Ectodermal cell (in vitro differentiated cells): ENCODE measurements at regions not wholly inside any gene's neighbourhood (a gene's known extent, or its start where the extent isn't known, plus 50 kb on each side); places are given as distances from the start of the nearest gene placed in this dataset.

Experiments used
- H3K27ac ChIP-seq: 2 replicates; pipeline ENCODE4 v1.7.0; 2013; ENCODE audit warnings: mild to moderate bottlenecking, low read depth, low read length; ENCODE audit not compliant: insufficient read depth, poor library complexity, severe bottlenecking
- H3K27me3 ChIP-seq: 2 replicates; pipeline ENCODE4 v1.7.0; 2013; ENCODE audit warnings: mild to moderate bottlenecking, low read length; ENCODE audit not compliant: insufficient read depth, control insufficient read depth, poor library complexity, severe bottlenecking
- H3K36me3 ChIP-seq: one replicate; pipeline ENCODE4 v1.7.0; 2013; ENCODE audit warnings: low read length; ENCODE audit not compliant: control insufficient read depth, insufficient read depth
- H3K4me1 ChIP-seq: one replicate; pipeline ENCODE4 v1.7.0; 2013; ENCODE audit warnings: low read length; ENCODE audit not compliant: control insufficient read depth, insufficient read depth
- H3K4me3 ChIP-seq: 2 replicates; pipeline ENCODE4 v1.7.0; 2013; ENCODE audit warnings: low read depth, low read length, control low read depth; ENCODE audit not compliant: insufficient read depth
- H3K9me3 ChIP-seq: 2 replicates; pipeline ENCODE4 v1.7.0; 2013; ENCODE audit warnings: mild to moderate bottlenecking, low read length, moderate library complexity; ENCODE audit not compliant: control insufficient read depth
- WGBS, 2 experiments: methylation state at CpG; one replicate each; pipeline ENCODE4 v1.1.7; 2013; ENCODE audit warnings: missing lambda C conversion rate in 2 of 2; 5-methylcytosine and 5-hydroxymethylcytosine counted together

DNA sequence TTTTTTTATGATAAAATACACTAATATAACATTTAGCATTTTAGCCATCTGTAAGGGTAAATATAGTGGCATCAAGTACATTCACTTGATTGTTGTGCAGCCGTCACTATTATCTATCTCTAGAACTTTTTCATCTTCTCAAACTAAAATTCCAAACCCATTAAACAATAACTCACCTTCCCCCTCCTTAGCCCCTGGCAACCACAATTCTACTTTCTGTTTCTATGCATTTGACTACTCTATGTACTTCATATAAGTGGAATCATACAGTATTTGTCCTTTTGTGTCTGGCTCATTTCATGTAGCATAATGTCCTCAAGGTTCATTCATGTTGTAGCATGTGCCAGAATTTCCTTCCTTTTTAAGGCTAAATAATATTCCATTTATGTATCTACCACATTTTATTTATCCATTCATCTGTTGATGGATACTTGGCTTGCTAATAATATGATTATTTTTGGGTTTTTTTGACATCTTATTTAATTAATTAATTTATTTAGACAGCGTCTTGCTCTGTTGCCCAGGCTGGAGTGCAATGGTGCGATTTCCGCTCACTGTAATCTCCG, 69.6 kb upstream of the MACF1 start:
- peaks cover 22% of the 10 kb centered on the region for H3K4me1 ChIP-seq
- 93 to 95% methylated on average over 5 of the region's 5 CpGs for WGBS, 2 experiments
- no peaks in the 10 kb centered on the region for H3K27me3 ChIP-seq
- H3K27ac ChIP-seq = no peak overlapping the region
- H3K9me3 ChIP-seq = no peaks in the 10 kb centered on the region
- H3K4me3 ChIP-seq = no peak overlapping the region
- H3K36me3 ChIP-seq = no peaks in the 10 kb centered on the region

DNA sequence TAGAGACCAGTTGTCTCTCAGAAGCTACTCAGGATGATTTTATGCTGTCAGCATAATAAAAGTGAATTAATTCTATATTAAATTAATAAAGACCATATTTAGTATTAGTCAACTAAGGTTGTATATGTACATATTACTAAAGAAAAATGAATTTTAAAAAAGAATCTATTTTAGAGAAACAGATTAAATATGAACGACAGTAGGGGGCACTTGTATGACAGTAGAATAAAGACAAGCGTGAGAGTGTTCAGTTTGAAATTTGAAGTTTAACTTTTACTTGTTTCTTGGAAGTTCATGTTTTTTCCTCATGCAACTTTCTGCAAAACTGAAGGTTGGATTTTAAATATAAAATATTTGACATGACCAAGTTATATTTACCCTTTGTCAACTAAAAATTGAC, 67.9 kb upstream of the MACF1 start:
- Histone ChIP-seq H3K9me3 (no peaks in the 10 kb centered on the region), H3K4me1 (peaks cover 27% of the 10 kb centered on the region), H3K27ac (no peak overlapping the region), H3K36me3 (no peaks in the 10 kb centered on the region), H3K27me3 (no peaks in the 10 kb centered on the region), H3K4me3 (no peak overlapping the region)
- WGBS, 2 experiments = 98 to 100% methylated on average over 2 of the region's 2 CpGs

DNA sequence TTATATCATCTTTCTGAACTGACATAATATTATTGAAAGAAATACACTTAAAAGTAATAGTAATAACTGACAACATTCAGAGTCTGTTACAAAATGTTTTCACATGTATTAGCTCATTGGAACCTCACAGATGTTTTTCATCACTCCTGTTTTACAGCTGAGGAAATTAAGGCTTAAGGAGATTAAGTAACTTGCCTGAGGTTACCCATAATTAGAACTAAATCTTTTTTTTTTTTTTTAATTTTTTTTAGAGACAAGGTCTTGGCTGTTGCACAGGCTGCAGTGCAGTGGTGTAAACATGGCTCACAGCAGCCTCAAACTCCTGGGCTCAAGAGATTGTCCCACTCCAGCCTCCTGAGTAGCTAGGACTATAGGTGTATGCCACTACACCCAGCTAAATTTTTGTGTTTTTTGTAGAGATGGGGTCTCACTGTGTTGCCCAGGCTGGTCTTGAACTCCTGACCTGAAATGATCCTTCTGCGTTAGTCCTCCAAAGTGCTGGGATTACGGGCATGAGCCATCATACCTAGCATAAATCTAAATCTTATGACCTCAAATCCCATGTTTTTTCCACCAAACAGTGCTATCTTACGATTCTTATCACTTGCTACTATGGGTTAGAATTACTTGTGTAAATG, 64.7 kb upstream of the MACF1 start:
- 92 to 96% methylated on average over 3 of the region's 3 CpGs for WGBS, 2 experiments
- H3K27ac ChIP-seq = no peak overlapping the region
- no peaks in the 10 kb centered on the region for H3K27me3 ChIP-seq
- H3K4me1 ChIP-seq = peaks cover 32% of the 10 kb centered on the region
- H3K36me3 ChIP-seq = no peaks in the 10 kb centered on the region
- H3K9me3 ChIP-seq = no peaks in the 10 kb centered on the region
- no peak overlapping the region for H3K4me3 ChIP-seq

DNA sequence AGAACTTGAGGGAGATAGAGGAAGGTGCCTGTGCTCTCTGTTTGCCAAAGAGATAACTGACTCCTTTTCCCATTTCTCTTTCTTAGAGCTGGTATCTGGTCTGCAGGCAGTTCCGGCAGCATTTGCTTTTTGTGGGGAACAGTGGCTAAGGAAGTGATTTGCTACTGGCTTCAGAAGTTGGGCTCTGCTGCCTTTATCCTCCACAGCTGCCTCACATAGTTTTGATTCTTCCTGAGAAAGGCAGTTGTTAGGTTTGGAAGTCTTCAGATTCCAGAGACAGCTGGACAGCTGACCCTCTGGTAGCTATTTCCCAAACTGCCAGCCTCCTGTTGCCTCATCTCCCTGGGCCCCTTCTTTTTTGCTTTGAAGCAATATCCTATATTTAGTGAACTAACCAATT, 62.6 kb upstream of the MACF1 start:
- Histone ChIP-seq H3K4me1 (peaks cover 41% of the 10 kb centered on the region), H3K27me3 (no peaks in the 10 kb centered on the region), H3K36me3 (no peaks in the 10 kb centered on the region), H3K9me3 (no peaks in the 10 kb centered on the region), H3K4me3 (no peak overlapping the region), H3K27ac (peak overlapping the region; percentile 83)
- 0% methylated on average over 1 of the region's 1 CpG for WGBS, 2 experiments

DNA sequence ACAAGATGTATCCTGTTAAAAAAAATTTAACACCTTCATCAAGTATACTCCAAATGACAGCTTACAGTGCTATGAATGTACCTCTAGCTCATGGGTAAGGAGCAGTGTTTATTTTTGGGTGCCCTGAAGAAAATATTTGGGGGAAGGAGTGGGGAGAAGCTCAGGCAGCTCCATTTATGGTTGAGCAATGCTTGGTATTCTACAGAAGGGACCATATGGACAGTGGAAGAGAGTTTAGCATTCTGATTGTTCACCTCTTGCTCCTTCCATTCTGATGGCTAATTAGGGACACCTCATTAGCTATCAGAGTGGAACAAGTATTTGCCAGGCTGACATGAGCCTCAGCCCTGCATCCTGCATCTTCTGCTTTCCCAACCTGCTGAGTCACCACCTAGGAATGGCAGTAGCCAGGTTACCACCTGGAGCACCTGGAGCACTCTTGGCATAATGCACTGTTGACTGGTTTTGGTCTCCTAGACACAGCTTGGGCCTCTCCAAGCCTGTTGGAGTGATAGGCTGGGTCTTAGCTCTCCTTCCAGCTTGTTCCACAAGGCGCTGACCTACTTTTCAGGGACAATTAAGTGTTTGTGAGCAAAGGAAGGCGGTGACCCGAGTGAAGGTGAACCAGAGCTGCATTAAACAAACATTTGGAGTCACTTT, 62.0 kb upstream of the MACF1 start:
- H3K27ac ChIP-seq = peak overlapping the region; percentile 83
- H3K4me1 ChIP-seq = peaks cover 41% of the 10 kb centered on the region
- H3K4me3 ChIP-seq = no peak overlapping the region
- H3K9me3 ChIP-seq = no peaks in the 10 kb centered on the region
- WGBS, 2 experiments = 89 to 96% methylated on average over 3 of the region's 3 CpGs
- H3K36me3 ChIP-seq = no peaks in the 10 kb centered on the region
- H3K27me3 ChIP-seq = no peaks in the 10 kb centered on the region

DNA sequence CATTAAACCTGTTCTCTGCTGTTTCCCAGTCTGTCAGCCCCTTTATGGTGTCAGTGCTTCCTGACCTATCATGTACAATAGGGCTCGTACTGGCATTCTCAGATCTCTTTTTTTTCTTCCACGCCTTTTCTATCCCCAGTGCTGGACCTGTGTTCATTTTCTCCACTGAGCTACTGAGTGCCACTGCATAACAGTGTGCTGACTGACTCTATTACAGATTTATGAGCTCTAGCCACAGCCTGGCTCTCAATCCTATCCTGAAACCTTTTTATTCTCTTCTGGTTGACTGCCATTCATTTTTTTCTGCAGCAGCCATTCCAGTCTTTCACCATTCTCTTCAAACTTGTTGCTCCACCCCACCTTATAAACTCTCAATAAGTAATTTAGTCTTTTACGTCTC, 59.6 kb upstream of the MACF1 start:
- Histone ChIP-seq H3K9me3 (no peaks in the 10 kb centered on the region), H3K4me1 (peaks cover 53% of the 10 kb centered on the region), H3K27ac (no peak overlapping the region), H3K4me3 (no peak overlapping the region), H3K36me3 (no peaks in the 10 kb centered on the region), H3K27me3 (no peaks in the 10 kb centered on the region)
- WGBS, 2 experiments = 85 to 88% methylated on average over 3 of the region's 3 CpGs

DNA sequence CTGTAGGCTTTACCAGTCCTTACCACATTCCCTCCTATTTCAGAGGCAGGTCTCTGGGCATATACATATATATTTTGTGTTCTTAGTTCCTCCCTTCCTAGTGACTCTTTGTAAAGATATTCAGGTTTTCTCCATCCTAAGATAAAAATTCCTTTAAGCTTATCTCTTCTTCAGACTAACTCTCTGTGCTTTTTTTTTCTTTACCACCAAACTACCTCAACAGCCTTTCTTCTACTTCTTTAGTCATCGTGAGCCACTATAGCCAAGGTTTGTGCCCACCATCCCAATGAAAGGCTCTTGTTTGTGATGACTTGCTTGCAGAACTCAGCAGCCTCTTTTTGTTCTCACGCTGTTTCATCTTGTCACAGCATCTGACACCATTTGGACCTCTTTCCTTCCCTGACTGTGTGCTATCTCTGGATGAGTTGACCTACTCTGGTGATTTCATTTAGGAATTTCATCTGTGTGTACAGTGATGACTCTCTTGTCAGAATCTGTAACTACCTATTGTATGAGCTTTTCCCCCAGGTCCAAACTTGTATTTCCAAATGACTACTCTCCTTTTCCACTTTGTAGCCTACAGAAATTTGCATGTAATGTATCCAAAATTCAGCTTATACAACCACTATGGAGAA, 59.0 kb upstream of the MACF1 start:
- no peaks in the 10 kb centered on the region for H3K27me3 ChIP-seq
- H3K9me3 ChIP-seq = no peaks in the 10 kb centered on the region
- 62 to 71% methylated on average over 2 of the region's 2 CpGs for WGBS, 2 experiments
- H3K4me1 ChIP-seq = peaks cover 53% of the 10 kb centered on the region
- no peak overlapping the region for H3K27ac ChIP-seq
- H3K36me3 ChIP-seq = no peaks in the 10 kb centered on the region
- H3K4me3 ChIP-seq = no peak overlapping the region

DNA sequence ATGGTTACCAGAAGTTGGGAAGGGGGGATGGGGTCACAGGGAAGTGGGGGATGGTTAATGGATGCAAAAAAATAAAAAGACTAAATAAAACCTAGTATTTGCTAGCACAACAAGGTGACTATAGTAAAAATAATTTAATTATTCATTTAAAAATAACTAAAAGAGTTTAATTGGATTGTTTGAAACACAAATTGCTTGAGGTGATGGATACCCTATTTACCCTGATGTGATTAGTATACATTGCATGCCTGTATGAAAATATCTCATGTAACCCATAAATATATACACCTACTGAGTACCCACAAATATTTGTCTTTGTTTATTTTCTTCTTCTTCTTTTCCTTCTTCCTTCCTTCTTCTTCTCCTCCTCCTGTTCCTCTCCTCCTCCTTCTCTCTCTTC, 57.8 kb upstream of the MACF1 start:
- peaks cover 44% of the 10 kb centered on the region for H3K4me1 ChIP-seq

DNA sequence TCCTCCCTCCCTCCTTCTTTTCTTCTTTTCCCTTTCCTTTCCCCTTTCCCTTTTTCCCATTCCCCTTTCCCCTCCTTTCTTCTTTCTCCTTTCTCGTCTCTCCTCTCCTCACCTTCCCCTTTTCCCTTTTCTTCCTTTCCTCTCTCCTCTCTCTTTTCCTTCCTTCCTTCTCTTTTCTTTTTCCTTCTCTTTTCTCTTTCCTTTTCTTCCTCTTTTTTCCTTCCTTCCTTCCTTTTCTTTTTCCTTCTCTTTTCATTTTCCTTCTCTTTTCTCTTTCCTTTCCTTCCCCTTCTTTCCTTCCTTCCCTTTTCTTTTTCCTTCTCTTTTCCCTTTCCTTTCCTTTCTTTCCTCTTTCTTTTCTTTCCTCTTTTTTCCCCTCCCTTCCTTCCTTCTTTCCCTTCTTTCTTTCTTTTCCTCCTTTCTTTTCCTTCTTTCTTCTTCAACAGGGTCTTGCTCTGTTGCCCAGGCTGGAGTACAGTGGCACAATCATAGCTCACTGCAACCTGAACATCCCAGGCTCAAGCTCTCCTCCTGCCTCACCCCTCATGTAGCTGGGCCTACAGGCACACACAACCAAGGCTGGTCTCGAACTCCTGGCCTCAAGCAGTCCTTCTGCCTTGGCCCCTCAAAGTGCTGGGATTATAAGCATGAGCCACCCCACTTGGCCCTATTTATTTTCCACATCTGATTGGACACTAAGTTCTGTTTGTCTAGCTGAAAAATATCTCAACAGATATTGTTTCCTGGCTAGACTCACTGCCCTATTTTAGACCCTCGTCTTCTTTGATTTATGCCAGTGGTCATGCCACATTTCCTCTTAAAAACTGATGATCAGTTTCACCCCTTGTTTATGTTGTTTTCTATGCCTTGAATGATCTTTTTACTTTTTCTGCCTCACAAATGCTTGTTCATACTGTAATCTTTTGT, 57.1 kb upstream of the MACF1 start:
- Histone ChIP-seq H3K27me3 (no peaks in the 10 kb centered on the region), H3K27ac (no peak overlapping the region), H3K36me3 (no peaks in the 10 kb centered on the region), H3K4me3 (no peak overlapping the region), H3K4me1 (peaks cover 39% of the 10 kb centered on the region), H3K9me3 (no peaks in the 10 kb centered on the region)
- WGBS, 2 experiments = 94 to 95% methylated on average over 3 of the region's 3 CpGs

More for the DNA sequence above, 57.8 kb upstream of the MACF1 start:
- Histone ChIP-seq H3K27me3 (no peaks in the 10 kb centered on the region), H3K4me3 (no peak overlapping the region), H3K9me3 (no peaks in the 10 kb centered on the region), H3K27ac (no peak overlapping the region), H3K36me3 (no peaks in the 10 kb centered on the region)
